ENCODE measurements at regions not wholly inside any gene's neighbourhood (a gene's known extent, or its start where the extent isn't known, plus 50 kb on each side); places are given as distances from the start of the nearest gene placed in this dataset.

DNA sequence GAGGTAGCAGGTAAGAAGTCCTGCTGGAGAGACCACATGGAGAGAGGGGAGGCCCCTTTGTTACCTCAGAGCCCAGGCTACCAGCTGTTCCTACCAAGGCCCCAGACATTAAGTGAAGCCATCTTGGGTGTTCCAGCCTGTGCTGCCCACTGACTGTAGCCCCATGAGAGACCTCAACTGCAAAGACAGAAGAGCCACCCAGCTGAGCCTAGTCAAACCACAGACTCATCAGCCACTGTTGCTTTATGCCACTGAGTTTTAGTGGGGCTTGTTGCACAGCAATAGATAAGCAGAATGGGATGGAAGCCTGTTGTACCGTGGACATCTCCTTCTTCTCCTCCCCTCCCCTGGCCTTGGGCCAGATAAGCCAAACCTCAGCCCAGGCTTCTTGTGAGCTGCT, 83.9 kb downstream of the ADRA2C start:
- TF ChIP-seq, protein P1, sequence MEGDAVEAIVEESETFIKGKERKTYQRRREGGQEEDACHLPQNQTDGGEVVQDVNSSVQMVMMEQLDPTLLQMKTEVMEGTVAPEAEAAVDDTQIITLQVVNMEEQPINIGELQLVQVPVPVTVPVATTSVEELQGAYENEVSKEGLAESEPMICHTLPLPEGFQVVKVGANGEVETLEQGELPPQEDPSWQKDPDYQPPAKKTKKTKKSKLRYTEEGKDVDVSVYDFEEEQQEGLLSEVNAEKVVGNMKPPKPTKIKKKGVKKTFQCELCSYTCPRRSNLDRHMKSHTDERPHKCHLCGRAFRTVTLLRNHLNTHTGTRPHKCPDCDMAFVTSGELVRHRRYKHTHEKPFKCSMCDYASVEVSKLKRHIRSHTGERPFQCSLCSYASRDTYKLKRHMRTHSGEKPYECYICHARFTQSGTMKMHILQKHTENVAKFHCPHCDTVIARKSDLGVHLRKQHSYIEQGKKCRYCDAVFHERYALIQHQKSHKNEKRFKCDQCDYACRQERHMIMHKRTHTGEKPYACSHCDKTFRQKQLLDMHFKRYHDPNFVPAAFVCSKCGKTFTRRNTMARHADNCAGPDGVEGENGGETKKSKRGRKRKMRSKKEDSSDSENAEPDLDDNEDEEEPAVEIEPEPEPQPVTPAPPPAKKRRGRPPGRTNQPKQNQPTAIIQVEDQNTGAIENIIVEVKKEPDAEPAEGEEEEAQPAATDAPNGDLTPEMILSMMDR (IDR thresholded peaks at IDR 0.05): no peak
- no peak for TF ChIP-seq ZFX (IDR thresholded peaks at IDR 0.05; ENCODE audit: borderline replicate concordance)

Data from 22Rv1 (cell line).